ENCODE measurements at regions not wholly inside any gene's neighbourhood (a gene's known extent, or its start where the extent isn't known, plus 50 kb on each side); places are given as distances from the start of the nearest gene placed in this dataset.

DNA sequence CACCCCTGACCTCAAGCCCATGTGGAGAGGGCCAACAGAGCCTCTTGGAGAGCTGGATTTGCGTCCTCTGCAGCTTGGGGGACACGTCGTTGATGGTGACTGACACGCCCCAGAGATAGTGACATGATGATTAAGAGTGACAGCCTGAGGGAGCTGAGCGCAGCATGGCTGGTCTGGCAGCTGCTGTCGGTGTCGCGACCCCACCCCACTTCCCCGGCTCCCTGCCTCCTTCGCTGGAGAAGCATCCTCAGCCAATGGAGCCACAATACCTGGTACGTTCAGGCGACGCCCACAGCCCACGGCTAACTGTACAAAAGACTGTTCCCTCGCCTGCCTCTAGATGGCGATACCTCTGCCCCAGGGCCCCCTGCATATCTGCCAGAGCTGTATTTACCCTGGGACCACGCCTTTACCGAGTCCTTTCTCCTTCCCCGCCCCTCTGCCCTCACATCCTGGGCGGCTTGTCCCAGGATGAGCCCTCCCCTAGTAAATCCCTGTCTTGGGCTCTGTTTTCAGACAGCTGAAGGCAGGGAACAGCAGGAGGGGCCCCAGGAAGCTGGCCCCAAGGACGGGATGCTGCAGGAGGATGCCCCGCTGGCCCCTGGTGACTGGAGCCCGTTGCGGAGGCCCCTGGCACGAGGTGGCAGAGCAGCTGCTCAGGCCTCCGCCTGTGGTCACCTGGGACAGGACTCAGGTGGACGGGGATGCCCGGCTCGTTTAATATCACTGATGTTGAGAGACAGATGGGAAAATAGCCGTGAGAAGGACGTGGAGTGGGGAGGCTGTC, 90.6 kb downstream of the RPS6KA4 start (continued):
- TF ChIP-seq ZNF324 (CRISPR knock-in tag; IDR thresholded peaks at IDR 0.05): no peak
- TF ChIP-seq C11orf30 (IDR thresholded peaks at IDR 0.05; ENCODE audit: low read depth): no peak
- no peak for TF ChIP-seq NRF1 (conservative IDR thresholded peaks at IDR 0.05 in 1 of 2, IDR thresholded peaks at IDR 0.05 in 1 of 2)
- TF ChIP-seq, protein P1, sequence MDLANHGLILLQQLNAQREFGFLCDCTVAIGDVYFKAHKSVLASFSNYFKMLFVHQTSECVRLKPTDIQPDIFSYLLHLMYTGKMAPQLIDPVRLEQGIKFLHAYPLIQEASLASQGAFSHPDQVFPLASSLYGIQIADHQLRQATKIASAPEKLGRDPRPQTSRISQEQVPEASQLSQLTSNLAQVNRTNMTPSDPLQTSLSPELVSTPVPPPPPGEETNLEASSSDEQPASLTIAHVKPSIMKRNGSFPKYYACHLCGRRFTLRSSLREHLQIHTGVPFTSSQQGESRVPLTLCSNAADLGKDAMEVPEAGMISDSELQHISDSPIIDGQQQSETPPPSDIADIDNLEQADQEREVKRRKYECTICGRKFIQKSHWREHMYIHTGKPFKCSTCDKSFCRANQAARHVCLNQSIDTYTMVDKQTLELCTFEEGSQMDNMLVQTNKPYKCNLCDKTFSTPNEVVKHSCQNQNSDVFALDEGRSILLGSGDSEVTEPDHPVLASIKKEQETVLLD (IDR thresholded peaks at IDR 0.05): no peak
- TF ChIP-seq TAL1 (IDR thresholded peaks at IDR 0.05): no peak

DNA sequence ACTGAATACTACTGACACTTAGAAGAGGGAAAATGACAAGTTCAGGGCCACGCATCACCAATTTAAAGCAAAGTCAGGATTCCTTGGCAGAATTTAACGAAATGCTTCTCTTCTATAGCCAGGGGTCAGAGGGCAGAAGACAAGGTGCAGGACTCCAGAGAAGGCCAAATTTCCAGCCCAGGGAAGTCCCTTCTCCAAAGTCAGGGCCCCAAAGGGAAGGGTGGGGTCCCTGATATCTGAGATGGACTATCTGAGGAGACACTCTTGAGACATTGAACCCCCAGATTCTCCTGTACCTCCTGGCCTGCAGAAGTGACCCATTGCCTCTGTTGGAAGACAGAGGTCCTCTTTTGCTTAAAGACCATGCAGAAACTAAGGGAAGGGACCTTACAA, 91.2 kb downstream of the RPS6KA4 start:
- intact Hi-C loops (cut with micrococcal nuclease): no loop called here
- peaks cover 10 to 45% of the 10 kb centered on the region in 2 experiments; a peak in 4 of 5 replicates for H3K27me3 ChIP-seq (ENCODE audit: control insufficient read depth in 2 of 2, insufficient read depth in 2 of 2, low read length in 2 of 2)
- TF ChIP-seq ZKSCAN3 (CRISPR knock-in tag; IDR thresholded peaks at IDR 0.05) (no peak), JUN (IDR thresholded peaks at IDR 0.05; ENCODE audit: borderline replicate concordance, low read depth, low read length) (no peak), JUN (CRISPR knock-in tag; IDR thresholded peaks at IDR 0.05; ENCODE audit: borderline replicate concordance) (no peak), HCFC1 (IDR thresholded peaks at IDR 0.05; ENCODE audit: low read depth, low read length) (no peak), SPI1 (IDR thresholded peaks at IDR 0.05; ENCODE audit: borderline replicate concordance, low read depth, low read length) (no peak), NBN (IDR thresholded peaks at IDR 0.05; ENCODE audit: low read depth) (no peak), NCOA4 (IDR thresholded peaks at IDR 0.05; ENCODE audit: partially characterized antibody) (no peak), RCOR1 (IDR thresholded peaks at IDR 0.05; ENCODE audit: borderline replicate concordance in 1 of 2, low read depth in 2 of 2, low read length in 2 of 2) (no peak), TRIM28 (IDR thresholded peaks at IDR 0.05) (no peak), ESRRA (IDR thresholded peaks at IDR 0.05; ENCODE audit: borderline replicate concordance, low read depth) (no peak)
- TF ChIP-seq, protein P2, sequence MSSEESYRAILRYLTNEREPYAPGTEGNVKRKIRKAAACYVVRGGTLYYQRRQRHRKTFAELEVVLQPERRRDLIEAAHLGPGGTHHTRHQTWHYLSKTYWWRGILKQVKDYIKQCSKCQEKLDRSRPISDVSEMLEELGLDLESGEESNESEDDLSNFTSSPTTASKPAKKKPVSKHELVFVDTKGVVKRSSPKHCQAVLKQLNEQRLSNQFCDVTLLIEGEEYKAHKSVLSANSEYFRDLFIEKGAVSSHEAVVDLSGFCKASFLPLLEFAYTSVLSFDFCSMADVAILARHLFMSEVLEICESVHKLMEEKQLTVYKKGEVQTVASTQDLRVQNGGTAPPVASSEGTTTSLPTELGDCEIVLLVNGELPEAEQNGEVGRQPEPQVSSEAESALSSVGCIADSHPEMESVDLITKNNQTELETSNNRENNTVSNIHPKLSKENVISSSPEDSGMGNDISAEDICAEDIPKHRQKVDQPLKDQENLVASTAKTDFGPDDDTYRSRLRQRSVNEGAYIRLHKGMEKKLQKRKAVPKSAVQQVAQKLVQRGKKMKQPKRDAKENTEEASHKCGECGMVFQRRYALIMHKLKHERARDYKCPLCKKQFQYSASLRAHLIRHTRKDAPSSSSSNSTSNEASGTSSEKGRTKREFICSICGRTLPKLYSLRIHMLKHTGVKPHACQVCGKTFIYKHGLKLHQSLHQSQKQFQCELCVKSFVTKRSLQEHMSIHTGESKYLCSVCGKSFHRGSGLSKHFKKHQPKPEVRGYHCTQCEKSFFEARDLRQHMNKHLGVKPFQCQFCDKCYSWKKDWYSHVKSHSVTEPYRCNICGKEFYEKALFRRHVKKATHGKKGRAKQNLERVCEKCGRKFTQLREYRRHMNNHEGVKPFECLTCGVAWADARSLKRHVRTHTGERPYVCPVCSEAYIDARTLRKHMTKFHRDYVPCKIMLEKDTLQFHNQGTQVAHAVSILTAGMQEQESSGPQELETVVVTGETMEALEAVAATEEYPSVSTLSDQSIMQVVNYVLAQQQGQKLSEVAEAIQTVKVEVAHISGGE (CRISPR knock-in tag; IDR thresholded peaks at IDR 0.05): no peak

More for the DNA sequence above, 91.2 kb downstream of the RPS6KA4 start:
- ChIA-PET POLR2A (interaction anchor here (1.1 to 1.4 kb wide), 2 partner anchors 15 to 33 kb away, joined by 3 to 4 read pairs; no protein-coding TSS in a partner anchor), CTCF (ENCODE audit: low intra/inter-chr PET ratio) (interaction anchor here (0.5 to 2.0 kb wide), 4 partner anchors 40 to 285 kb away, joined by 3 to 7 read pairs (median 4); no protein-coding TSS in a partner anchor)
- BruUV-seq (replicated peaks): no TSS peak
- no peaks in the 10 kb centered on the region for H3K36me3 ChIP-seq (ENCODE audit: control insufficient read depth, insufficient read depth, low read length)
- H3K9me3 ChIP-seq (replicated peaks; ENCODE audit: control insufficient read depth, insufficient read depth, low read depth, low read length): no peaks in the 10 kb centered on the region
- H3K9ac ChIP-seq (ENCODE audit: insufficient read depth in 1 of 2, low read depth in 2 of 2, low read length in 2 of 2): no peak overlapping the region
- FAIRE-seq (no peak), DNase-seq (ENCODE audit: extremely low read depth in 1 of 4, low spot score in 3 of 4) (no peak), ATAC-seq (no peak)
- no peaks in the 10 kb centered on the region for H3K79me2 ChIP-seq (ENCODE audit: control insufficient read depth, insufficient read depth, low read length)
- peaks cover 11 to 17% of the 10 kb centered on the region in 2 experiments for H3K4me1 ChIP-seq (replicated peaks in 1 of 2; ENCODE audit: control insufficient read depth in 2 of 2, insufficient read depth in 2 of 2, low read length in 2 of 2)
- no peak overlapping the region for H3K4me3 ChIP-seq
- H2AFZ ChIP-seq (ENCODE audit: low read depth, low read length): no peak overlapping the region
- no peaks in the 10 kb centered on the region; the same call in 1 of the 2 replicates for H4K20me1 ChIP-seq (replicated peaks; ENCODE audit: control insufficient read depth, insufficient read depth, low read length)
- WGBS (ENCODE audit: insufficient coverage, low coverage, missing lambda C conversion rate): 0% methylated on average over 2 of the region's 2 CpGs
- H3K4me2 ChIP-seq (ENCODE audit: insufficient read depth, low read length): no peak overlapping the region
- no peak overlapping the region for H3K27ac ChIP-seq (ENCODE audit: extremely low read depth, low read depth, low read length)
- peaks cover 2% of the 10 kb centered on the region for H3K9me1 ChIP-seq (ENCODE audit: control insufficient read depth, insufficient read depth, low read length)
- in situ Hi-C loops (cut with MboI): no loop called here

Data from K562 (cell line).